IPS-18a (cell line): ENCODE measurements at regions not wholly inside any gene's neighbourhood (a gene's known extent, or its start where the extent isn't known, plus 50 kb on each side); places are given as distances from the start of the nearest gene placed in this dataset.

Source experiments
- H3K27ac ChIP-seq: one replicate; pipeline ENCODE4 v1.5.1; 2013; ENCODE audit warnings: low read length
- H3K27me3 ChIP-seq: one replicate; pipeline ENCODE4 v1.6.1; 2013; ENCODE audit warnings: mild to moderate bottlenecking, low read length; ENCODE audit not compliant: control insufficient read depth, insufficient read depth
- H3K36me3 ChIP-seq: one replicate; pipeline ENCODE4 v1.6.1; 2013; ENCODE audit warnings: low read depth, low read length; ENCODE audit not compliant: control insufficient read depth
- H3K4me1 ChIP-seq: one replicate; pipeline ENCODE4 v1.6.1; 2013; ENCODE audit warnings: low read depth, low read length; ENCODE audit not compliant: control insufficient read depth
- H3K4me3 ChIP-seq: one replicate; pipeline ENCODE4 v1.5.1; 2013; ENCODE audit warnings: low read length
- H3K9ac ChIP-seq: one replicate; pipeline ENCODE4 v1.6.1; 2013; ENCODE audit warnings: mild to moderate bottlenecking, low read length, moderate library complexity
- H3K9me3 ChIP-seq: one replicate; pipeline ENCODE4 v1.6.1; 2013; ENCODE audit warnings: low read depth, low read length; ENCODE audit not compliant: control insufficient read depth

GRCh38 chr2:136233298-136233697 is 115.3 kb upstream of the CXCR4 start:
- Histone ChIP-seq H3K27me3 (no peaks in the 10 kb centered on the region), H3K9me3 (no peaks in the 10 kb centered on the region), H3K9ac (no peak overlapping the region), H3K4me1 (no peaks in the 10 kb centered on the region), H3K36me3 (no peaks in the 10 kb centered on the region), H3K4me3 (no peak overlapping the region), H3K27ac (no peak overlapping the region)

- Histone ChIP-seq H3K36me3 (no peaks in the 10 kb centered on the region), H3K4me1 (no peaks in the 10 kb centered on the region), H3K9ac (no peak overlapping the region), H3K27me3 (no peaks in the 10 kb centered on the region), H3K9me3 (no peaks in the 10 kb centered on the region), H3K27ac (no peak overlapping the region), H3K4me3 (no peak overlapping the region)
These were observed 114.7 kb upstream of the CXCR4 start for GRCh38 chr2:136232456-136233172.

GRCh38 chr2:136230464-136230863 is 112.5 kb upstream of the CXCR4 start:
- Histone ChIP-seq H3K9ac (no peak overlapping the region), H3K36me3 (no peaks in the 10 kb centered on the region), H3K4me3 (no peak overlapping the region), H3K27me3 (no peaks in the 10 kb centered on the region), H3K9me3 (no peaks in the 10 kb centered on the region), H3K4me1 (peaks cover 7% of the 10 kb centered on the region), H3K27ac (no peak overlapping the region)

- no peak overlapping the region for H3K9ac ChIP-seq
These were observed 109.0 kb upstream of the CXCR4 start for GRCh38 chr2:136226903-136227302.

GRCh38 chr2:136225950-136226835 is 108.2 kb upstream of the CXCR4 start:
- Histone ChIP-seq H3K36me3 (no peaks in the 10 kb centered on the region), H3K4me3 (no peak overlapping the region), H3K27ac (no peak overlapping the region), H3K9me3 (no peaks in the 10 kb centered on the region), H3K9ac (no peak overlapping the region), H3K27me3 (no peaks in the 10 kb centered on the region), H3K4me1 (peaks cover 7% of the 10 kb centered on the region)

More at GRCh38 chr2:136226903-136227302, 109.0 kb upstream of the CXCR4 start:
- Histone ChIP-seq H3K36me3 (no peaks in the 10 kb centered on the region), H3K4me1 (peaks cover 7% of the 10 kb centered on the region), H3K27me3 (no peaks in the 10 kb centered on the region), H3K27ac (no peak overlapping the region), H3K9me3 (no peaks in the 10 kb centered on the region), H3K4me3 (no peak overlapping the region)

- Histone ChIP-seq H3K27me3 (no peaks in the 10 kb centered on the region), H3K36me3 (no peaks in the 10 kb centered on the region), H3K9ac (no peak overlapping the region), H3K4me1 (peaks cover 7% of the 10 kb centered on the region), H3K27ac (no peak overlapping the region), H3K9me3 (no peaks in the 10 kb centered on the region), H3K4me3 (no peak overlapping the region)
These were observed 105.3 kb upstream of the CXCR4 start for GRCh38 chr2:136223274-136223673.

GRCh38 chr2:136222862-136223261 is 104.9 kb upstream of the CXCR4 start:
- Histone ChIP-seq H3K27ac (no peak overlapping the region), H3K9me3 (no peaks in the 10 kb centered on the region), H3K27me3 (no peaks in the 10 kb centered on the region), H3K9ac (no peak overlapping the region), H3K4me1 (peaks cover 7% of the 10 kb centered on the region), H3K36me3 (no peaks in the 10 kb centered on the region), H3K4me3 (no peak overlapping the region)

- no peaks in the 10 kb centered on the region for H3K9me3 ChIP-seq
- H3K9ac ChIP-seq: no peak overlapping the region
- no peak overlapping the region for H3K4me3 ChIP-seq
- no peak overlapping the region for H3K27ac ChIP-seq
- H3K27me3 ChIP-seq: no peaks in the 10 kb centered on the region
- no peaks in the 10 kb centered on the region for H3K36me3 ChIP-seq
- H3K4me1 ChIP-seq: peaks cover 2% of the 10 kb centered on the region
These were observed 103.1 kb upstream of the CXCR4 start for GRCh38 chr2:136221026-136221425.

GRCh38 chr2:136219963-136220362 is 102.0 kb upstream of the CXCR4 start:
- no peaks in the 10 kb centered on the region for H3K36me3 ChIP-seq
- no peaks in the 10 kb centered on the region for H3K9me3 ChIP-seq
- H3K27ac ChIP-seq: no peak overlapping the region
- H3K27me3 ChIP-seq: no peaks in the 10 kb centered on the region
- no peak overlapping the region for H3K9ac ChIP-seq
- H3K4me1 ChIP-seq: no peaks in the 10 kb centered on the region
- H3K4me3 ChIP-seq: no peak overlapping the region

- Histone ChIP-seq H3K4me3 (no peak overlapping the region), H3K27me3 (no peaks in the 10 kb centered on the region), H3K4me1 (no peaks in the 10 kb centered on the region), H3K27ac (no peak overlapping the region), H3K9ac (no peak overlapping the region), H3K36me3 (no peaks in the 10 kb centered on the region), H3K9me3 (no peaks in the 10 kb centered on the region)
These were observed 101.4 kb upstream of the CXCR4 start for GRCh38 chr2:136219341-136219740.

GRCh38 chr2:136217996-136218395 is 100.0 kb upstream of the CXCR4 start:
- H3K4me3 ChIP-seq: no peak overlapping the region
- no peaks in the 10 kb centered on the region for H3K27me3 ChIP-seq
- H3K9ac ChIP-seq: no peak overlapping the region
- no peaks in the 10 kb centered on the region for H3K36me3 ChIP-seq
- no peaks in the 10 kb centered on the region for H3K4me1 ChIP-seq
- no peak overlapping the region for H3K27ac ChIP-seq
- no peaks in the 10 kb centered on the region for H3K9me3 ChIP-seq
